HG03439 (cell line): ENCODE measurements at regions not wholly inside any gene's neighbourhood (a gene's known extent, or its start where the extent isn't known, plus 50 kb on each side); places are given as distances from the start of the nearest gene placed in this dataset.
"Not testable (repeated sequence)": the region's sequence is repeated elsewhere in the genome, so short reads cannot be mapped to it uniquely, and the experiment has no call there.

Experiments used
- ATAC-seq: cut with Tn5 transposase; IDR thresholded peaks from one replicate; pipeline ENCODE4 v1.9.1; 2021; ENCODE audit warnings: mild to moderate bottlenecking, moderate library complexity; ENCODE audit not compliant: unreplicated experiment

- ATAC-seq: no peak
These were observed 249.3 kb upstream of the MEIS1 start for GRCh38 chr2:66185497-66186054.

- not testable (repeated sequence) for ATAC-seq
These were observed 257.7 kb upstream of the MEIS1 start for GRCh38 chr2:66177128-66177796.

DNA sequence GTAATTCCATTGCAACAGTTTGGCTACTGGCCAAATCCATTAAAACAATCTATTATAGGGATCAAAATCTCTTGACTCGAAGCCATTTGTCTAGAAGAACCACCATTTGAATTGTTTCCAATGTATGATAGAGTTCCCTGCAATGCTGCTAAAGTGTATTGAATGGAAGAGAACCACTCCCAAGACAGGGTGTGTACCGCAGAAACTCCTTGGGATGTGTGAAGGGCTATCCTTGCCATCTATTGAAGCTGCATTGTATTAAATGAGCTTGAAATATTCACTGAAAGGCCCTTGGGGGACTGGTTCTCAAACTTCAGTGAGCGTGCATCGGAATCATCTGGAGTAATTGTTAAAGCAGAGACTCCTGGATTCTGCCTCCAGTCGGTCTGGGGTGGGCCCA lies 260.4 kb upstream of the MEIS1 start:
- no peak for ATAC-seq

DNA sequence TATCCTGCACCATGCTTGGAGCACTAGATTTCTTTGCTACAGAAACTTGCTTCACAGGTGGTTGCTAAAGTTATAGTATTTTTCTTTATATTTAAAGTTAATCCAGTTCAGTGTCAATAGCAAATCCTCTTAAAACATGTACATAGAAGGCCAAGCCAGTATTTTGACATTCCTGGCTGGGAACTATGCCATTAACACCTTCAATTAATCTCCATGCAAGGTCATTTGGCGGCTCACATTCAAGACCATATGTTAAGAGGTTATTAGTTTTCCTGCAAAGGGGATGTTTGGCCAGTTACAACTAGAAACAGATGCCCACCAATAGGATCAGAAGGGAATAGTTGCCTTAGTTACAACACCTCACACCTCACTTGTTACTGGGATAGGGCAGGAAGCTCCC lies 261.3 kb upstream of the MEIS1 start:
- no peak for ATAC-seq

DNA sequence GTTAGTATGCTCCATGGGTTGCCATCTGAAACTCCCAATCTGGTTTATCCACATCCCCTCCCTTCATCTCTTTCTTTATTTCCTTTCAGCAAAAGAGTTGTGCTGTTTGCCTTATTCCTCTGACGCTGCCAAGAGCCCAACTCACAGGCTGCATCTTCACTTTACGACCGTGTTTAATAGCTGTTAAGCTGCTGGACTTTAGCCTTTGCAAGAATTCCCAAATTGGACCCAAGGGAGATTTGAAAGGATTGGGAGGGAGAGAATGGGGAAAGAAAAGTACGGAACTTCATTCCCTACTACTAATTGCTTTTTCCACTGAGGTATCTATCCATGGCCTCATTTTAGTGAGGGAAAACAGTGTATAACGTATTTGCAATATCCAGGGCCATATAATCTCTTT lies 263.4 kb upstream of the MEIS1 start:
- ATAC-seq: no peak

DNA sequence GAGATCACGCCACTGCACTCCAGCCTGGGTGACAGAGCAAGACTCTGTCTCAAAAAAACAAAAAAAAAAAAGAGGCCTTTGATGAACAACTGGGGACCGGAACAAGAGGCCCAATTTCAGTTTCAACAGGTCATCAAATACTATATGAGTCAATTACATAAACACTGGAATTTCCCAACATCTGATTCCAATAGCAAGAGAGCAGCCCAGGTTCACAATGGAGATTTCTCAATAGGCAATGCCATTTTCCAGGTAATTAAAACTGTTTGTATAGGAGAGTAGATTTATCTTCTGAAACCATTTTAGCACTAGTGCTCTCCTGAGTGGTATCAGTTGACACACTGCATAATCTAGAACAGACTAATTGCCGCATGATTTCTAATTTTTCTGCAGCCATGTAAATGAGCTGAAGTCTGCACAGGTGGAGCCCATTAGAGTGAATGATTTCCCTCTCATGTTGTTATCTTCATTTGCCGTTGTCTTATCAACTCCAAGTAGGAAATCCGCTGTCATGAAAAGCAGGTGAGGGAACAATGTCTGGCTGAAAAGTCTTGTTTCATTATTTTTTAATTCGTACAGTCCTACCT lies 264.1 kb upstream of the MEIS1 start:
- no peak for ATAC-seq

GRCh38 chr2:66169076-66169475 lies 265.8 kb upstream of the MEIS1 start:
- no peak for ATAC-seq

GRCh38 chr2:66164470-66164869 lies 270.5 kb upstream of the MEIS1 start:
- no peak for ATAC-seq

DNA sequence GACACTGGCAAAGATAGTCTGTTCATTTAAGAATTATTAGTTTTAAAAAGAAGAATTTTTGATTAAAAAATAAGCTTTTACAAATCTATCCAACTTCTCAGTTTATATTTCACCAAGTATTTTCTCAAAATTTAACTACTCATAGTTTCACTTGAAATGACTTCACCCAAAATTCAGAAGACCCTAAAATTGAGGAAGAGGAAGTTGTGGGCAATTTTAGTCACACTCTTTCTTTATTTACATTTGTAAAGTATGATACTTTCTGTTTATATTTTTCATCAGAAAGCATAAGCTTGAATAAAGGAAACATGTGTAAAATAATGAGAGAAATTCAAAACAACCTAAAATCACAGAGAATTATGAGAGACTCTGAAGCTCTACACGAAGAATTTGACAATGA lies 278.8 kb upstream of the MEIS1 start:
- ATAC-seq: no peak

- no peak for ATAC-seq
These were observed 281.0 kb upstream of the MEIS1 start for GRCh38 chr2:66153941-66154340.

GRCh38 chr2:66145490-66145889 lies 289.4 kb upstream of the MEIS1 start:
- ATAC-seq: no peak

GRCh38 chr2:66144324-66144723 lies 290.6 kb upstream of the MEIS1 start:
- not testable (repeated sequence) for ATAC-seq

DNA sequence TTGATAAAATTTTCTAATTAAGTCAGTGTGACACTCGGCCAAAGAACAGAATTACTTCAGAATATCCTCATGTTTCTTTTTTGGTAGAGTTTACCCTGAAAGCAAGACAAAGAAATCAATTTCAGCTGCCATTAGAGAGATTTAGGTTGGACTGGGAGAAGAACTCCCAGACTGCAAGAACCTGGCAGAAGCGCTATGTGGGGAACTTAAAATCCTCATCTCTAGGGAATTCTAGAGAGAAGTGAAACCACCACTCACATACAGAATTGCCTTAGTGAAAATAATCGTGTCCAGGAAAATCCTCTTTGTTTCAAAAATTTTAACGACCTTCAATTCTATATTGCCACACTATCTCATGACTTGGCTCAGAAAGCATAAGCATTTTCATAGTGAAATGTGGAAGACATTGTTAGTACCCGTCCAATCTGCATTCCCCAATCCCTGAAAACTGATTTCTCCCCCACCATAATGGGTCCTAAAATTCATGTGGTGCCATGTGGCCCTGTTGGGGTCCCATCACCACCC lies 297.3 kb upstream of the MEIS1 start:
- ATAC-seq: no peak

DNA sequence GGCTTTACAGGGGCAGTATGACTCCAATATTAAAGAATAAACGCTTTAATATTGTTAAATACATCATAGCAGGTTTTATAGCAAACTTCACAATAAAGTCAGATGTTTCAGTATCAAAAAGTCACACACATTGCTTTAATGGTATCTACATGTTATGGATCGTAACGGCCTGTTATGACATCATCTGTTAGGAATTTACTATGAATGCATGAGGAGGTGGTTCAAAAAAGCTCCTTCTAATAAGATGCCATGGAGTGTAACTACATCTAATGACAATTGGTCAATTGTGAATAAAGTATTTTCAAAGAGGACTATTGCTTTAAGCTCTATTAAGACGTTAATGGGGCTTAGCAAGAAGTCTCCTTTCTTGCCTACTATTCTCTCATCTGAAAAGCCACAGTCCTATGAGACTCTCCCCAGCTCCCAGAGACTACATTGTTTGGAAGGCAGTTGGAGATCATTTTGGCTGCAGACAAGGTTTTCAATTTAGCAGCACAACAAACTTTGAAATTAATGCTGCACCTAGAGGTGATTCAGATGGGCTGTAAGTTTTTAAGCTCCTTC lies 300.7 kb upstream of the MEIS1 start:
- no peak for ATAC-seq

DNA sequence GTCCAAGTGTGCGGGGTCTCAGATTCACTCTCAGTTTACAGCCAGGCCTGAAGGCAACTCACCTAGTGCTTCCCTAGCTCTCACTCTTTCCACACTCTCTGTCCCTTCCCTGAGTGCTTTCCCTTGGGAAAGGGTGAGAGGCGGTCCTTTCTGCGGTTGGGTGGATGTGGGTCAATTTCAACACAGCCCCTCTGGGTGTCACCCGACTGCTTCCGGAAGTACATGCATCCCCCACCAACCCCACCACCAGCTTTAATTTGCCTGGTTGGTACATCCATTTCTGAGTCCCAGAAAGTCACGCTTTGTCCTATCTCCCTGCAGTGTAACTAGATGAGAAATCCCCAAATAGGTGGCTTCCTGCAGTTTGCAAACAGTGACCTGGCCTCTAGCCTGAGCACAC lies 307.3 kb upstream of the MEIS1 start:
- ATAC-seq: no peak

DNA sequence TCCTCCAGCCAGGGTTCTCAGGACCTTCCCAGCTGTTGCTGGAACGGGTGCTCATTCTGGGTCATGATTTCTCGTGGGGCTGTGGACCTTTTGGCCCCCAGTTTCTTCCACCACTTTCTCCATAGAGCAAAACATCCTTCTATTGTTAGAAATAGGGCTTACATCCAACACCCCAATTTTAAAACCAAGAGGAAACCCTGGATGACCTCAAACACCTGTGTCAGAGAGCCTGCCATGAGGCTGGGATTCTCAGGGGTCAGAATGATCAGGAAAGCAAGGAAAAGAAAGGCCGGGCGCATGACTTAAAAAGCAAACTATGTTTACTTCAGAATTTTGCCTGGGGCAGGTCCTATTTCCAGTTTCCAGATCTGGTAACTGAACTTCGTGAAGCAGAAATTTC lies 307.9 kb upstream of the MEIS1 start:
- no peak for ATAC-seq

DNA sequence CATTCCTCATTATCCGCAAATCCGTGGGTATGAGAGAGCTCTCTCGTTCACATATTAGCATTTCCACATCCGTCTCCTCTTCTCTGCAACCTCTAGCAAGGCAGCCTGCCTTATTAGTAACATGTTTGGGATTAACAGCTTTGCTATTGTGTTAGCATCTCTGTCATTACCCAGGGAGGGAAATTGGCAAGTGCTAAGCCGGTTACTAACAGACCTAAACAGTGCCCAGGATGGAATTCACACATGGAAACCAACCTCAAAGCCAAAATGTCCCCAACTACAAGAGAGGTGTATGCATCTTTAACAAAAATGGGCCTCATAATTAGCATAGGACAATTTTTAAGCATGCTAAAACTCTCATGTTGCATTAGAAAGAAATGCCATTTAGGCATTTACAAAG lies 309.0 kb upstream of the MEIS1 start:
- ATAC-seq: no peak

GRCh38 chr2:66122516-66122915 lies 312.4 kb upstream of the MEIS1 start:
- ATAC-seq: no peak

- no peak for ATAC-seq
These were observed 313.0 kb upstream of the MEIS1 start for GRCh38 chr2:66121946-66122345.

DNA sequence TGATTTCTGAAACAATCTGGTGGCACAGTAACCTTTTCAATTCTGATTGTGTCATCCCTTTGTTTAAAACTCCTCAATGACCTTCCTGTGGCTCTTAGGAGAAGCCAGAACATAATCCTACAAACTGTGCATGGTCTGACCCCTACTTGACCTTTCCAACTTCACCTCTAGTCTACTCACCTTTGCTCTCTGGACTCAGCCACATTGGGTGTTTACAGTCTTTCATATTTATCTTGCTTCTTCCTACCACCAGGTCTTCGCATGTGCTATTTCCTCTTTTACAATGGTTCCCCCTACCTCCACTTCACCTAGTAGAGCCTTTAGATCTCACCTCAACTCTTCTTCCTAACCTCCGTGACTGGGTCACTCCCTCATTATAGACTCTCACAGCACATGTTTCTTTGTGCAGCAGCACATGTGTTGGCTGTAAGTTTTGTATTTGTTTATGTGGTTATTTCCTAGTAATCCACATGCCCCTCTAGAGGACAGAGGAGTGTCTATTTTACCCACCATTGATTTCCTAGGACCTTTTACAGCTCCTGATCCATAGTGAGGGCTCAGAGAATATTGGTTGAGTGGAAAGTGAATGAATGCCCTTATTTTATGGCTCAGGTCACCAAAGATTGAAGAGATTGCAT lies 320.8 kb upstream of the MEIS1 start:
- no peak for ATAC-seq

- ATAC-seq: no peak
These were observed 323.2 kb upstream of the MEIS1 start for GRCh38 chr2:66111706-66112105.

- no peak for ATAC-seq
These were observed 324.3 kb upstream of the MEIS1 start for GRCh38 chr2:66110608-66111007.
